ENCODE measurements at regions not wholly inside any gene's neighbourhood (a gene's known extent, or its start where the extent isn't known, plus 50 kb on each side); places are given as distances from the start of the nearest gene placed in this dataset.

- H3K36me3 ChIP-seq (ENCODE audit: insufficient read depth) = no peaks in the 10 kb centered on the region
- DNase-seq (ENCODE audit: low spot score) (no peak), ATAC-seq (no peak)
- TF ChIP-seq CTCF (conservative IDR thresholded peaks at IDR 0.05; ENCODE audit: low read depth in 2 of 2) = no peak
- TF ChIP-seq ETS1 (IDR thresholded peaks at IDR 0.05) = no peak
- TF ChIP-seq EZH2 (IDR thresholded peaks at IDR 0.05; ENCODE audit: low read depth, unreplicated experiment) = no peak
- no peak for TF ChIP-seq JUNB (IDR thresholded peaks at IDR 0.05; ENCODE audit: unreplicated experiment)
- TF ChIP-seq ZNF462 (CRISPR knock-in tag; IDR thresholded peaks at IDR 0.05) = no peak
- TF ChIP-seq CREB1 (CRISPR knock-in tag; IDR thresholded peaks at IDR 0.05; ENCODE audit: low read depth) = no peak
- no peak for TF ChIP-seq ZNF114 (CRISPR knock-in tag; IDR thresholded peaks at IDR 0.05)
- TF ChIP-seq STAT1 (IDR thresholded peaks at IDR 0.05; ENCODE audit: unreplicated experiment) = no peak
- no peak for TF ChIP-seq ZNF331 (CRISPR knock-in tag; IDR thresholded peaks at IDR 0.05; ENCODE audit: low read depth)
- TF ChIP-seq EZH2phosphoT487 (IDR thresholded peaks at IDR 0.05; ENCODE audit: unreplicated experiment) = no peak
- no peak for TF ChIP-seq NANOG (IDR thresholded peaks at IDR 0.05; ENCODE audit: borderline replicate concordance)
- no peak for TF ChIP-seq REST (IDR thresholded peaks at IDR 0.05; ENCODE audit: unreplicated experiment)
- TF ChIP-seq POLR2AphosphoS5 (IDR thresholded peaks at IDR 0.05; ENCODE audit: low read depth) = no peak
- Mint-ChIP-seq H3K9me3 (peaks cover 89% of the 10 kb centered on the region), H3K27me3 (ENCODE audit: insufficient read depth, low read depth, poor library complexity) (peaks cover 2% of the 10 kb centered on the region), H3K4me1 (no peaks in the 10 kb centered on the region), H3K27ac (no peak overlapping the region), H3K36me3 (ENCODE audit: low read depth) (peaks cover 7% of the 10 kb centered on the region; the same call in 2 of the 3 replicates), H3K4me3 (no peak overlapping the region)
- H3K4me1 ChIP-seq (ENCODE audit: insufficient read depth) = no peaks in the 10 kb centered on the region
- no peaks in the 10 kb centered on the region for H3K27me3 ChIP-seq (ENCODE audit: insufficient read depth)
- H4K20me1 ChIP-seq (replicated peaks; ENCODE audit: insufficient read depth) = no peaks in the 10 kb centered on the region
- no peaks in the 10 kb centered on the region for H3K79me2 ChIP-seq (replicated peaks; ENCODE audit: insufficient read depth)
- H3K27ac ChIP-seq (ENCODE audit: low read depth) = no peak overlapping the region
- H3K4me2 ChIP-seq = no peak overlapping the region
- no peak overlapping the region for H3K4me3 ChIP-seq
- no peaks in the 10 kb centered on the region for H3F3A ChIP-seq (replicated peaks; ENCODE audit: low read depth)
- peaks cover under 1% of the 10 kb centered on the region; the same call in 1 of the 2 replicates for H3K9me2 ChIP-seq (ENCODE audit: insufficient read depth)
- H2AFZ ChIP-seq = peak overlapping the region; percentile 48; the same call in 1 of the 2 replicates
These were observed 413.5 kb upstream of the SEL1L start for GRCh38 chr14:81946834-81947798.

All from GM23338 (cell line).